ENCODE measurements at regions not wholly inside any gene's neighbourhood (a gene's known extent, or its start where the extent isn't known, plus 50 kb on each side); places are given as distances from the start of the nearest gene placed in this dataset.
"Not testable (repeated sequence)": the region's sequence is repeated elsewhere in the genome, so short reads cannot be mapped to it uniquely, and the experiment has no call there.

GRCh38 chr11:97683733-97684132 lies 1293.9 kb downstream of the JRKL start:
- no peak for DNase-seq (ENCODE audit: low spot score)

- no peak for DNase-seq (ENCODE audit: low spot score)
Observed at GRCh38 chr11:97684486-97685439, 1295.0 kb downstream of the JRKL start.

- no peak for DNase-seq (ENCODE audit: low spot score)
Observed at GRCh38 chr11:97685695-97686094, 1295.9 kb downstream of the JRKL start.

GRCh38 chr11:97687111-97687510 lies 1297.3 kb downstream of the JRKL start:
- no peak for DNase-seq (ENCODE audit: low spot score)

GRCh38 chr11:97691061-97691460 lies 1301.2 kb downstream of the JRKL start:
- DNase-seq (ENCODE audit: low spot score), result no peak

- no peak for DNase-seq (ENCODE audit: low spot score)
Observed at GRCh38 chr11:97702951-97703350, 1313.1 kb downstream of the JRKL start.

- no peak for DNase-seq (ENCODE audit: low spot score)
Observed at GRCh38 chr11:97703851-97704250, 1314.0 kb downstream of the JRKL start.

GRCh38 chr11:97705441-97705840 lies 1315.3 kb upstream of the CNTN5 start:
- DNase-seq (ENCODE audit: low spot score), result not testable (repeated sequence)

- no peak for DNase-seq (ENCODE audit: low spot score)
Observed at GRCh38 chr11:97717922-97718321, 1302.8 kb upstream of the CNTN5 start.

GRCh38 chr11:97722065-97722464 lies 1298.7 kb upstream of the CNTN5 start:
- no peak for DNase-seq (ENCODE audit: low spot score)

GRCh38 chr11:97722721-97723120 lies 1298.0 kb upstream of the CNTN5 start:
- DNase-seq (ENCODE audit: low spot score), result no peak

GRCh38 chr11:97729546-97730272 lies 1291.0 kb upstream of the CNTN5 start:
- DNase-seq (ENCODE audit: low spot score), result no peak

GRCh38 chr11:97732011-97732632 lies 1288.6 kb upstream of the CNTN5 start:
- DNase-seq (ENCODE audit: low spot score), result no peak

- no peak for DNase-seq (ENCODE audit: low spot score)
Observed at GRCh38 chr11:97738751-97739150, 1282.0 kb upstream of the CNTN5 start.

GRCh38 chr11:97739932-97740800 lies 1280.6 kb upstream of the CNTN5 start:
- DNase-seq (ENCODE audit: low spot score), result no peak

GRCh38 chr11:97740801-97741151 lies 1280.0 kb upstream of the CNTN5 start:
- no peak for DNase-seq (ENCODE audit: low spot score)

GRCh38 chr11:97742717-97743116 lies 1278.0 kb upstream of the CNTN5 start:
- no peak for DNase-seq (ENCODE audit: low spot score)

GRCh38 chr11:97743205-97743742 lies 1277.5 kb upstream of the CNTN5 start:
- no peak for DNase-seq (ENCODE audit: low spot score)

- no peak for DNase-seq (ENCODE audit: low spot score)
Observed at GRCh38 chr11:97745515-97746050, 1275.2 kb upstream of the CNTN5 start.

- DNase-seq (ENCODE audit: low spot score), result no peak
Observed at GRCh38 chr11:97746818-97747217, 1273.9 kb upstream of the CNTN5 start.

- no peak for DNase-seq (ENCODE audit: low spot score)
Observed at GRCh38 chr11:97751405-97751804, 1269.3 kb upstream of the CNTN5 start.

Data from AG08395 (cell line).